HG02938 (cell line): ENCODE measurements at regions not wholly inside any gene's neighbourhood (a gene's known extent, or its start where the extent isn't known, plus 50 kb on each side); places are given as distances from the start of the nearest gene placed in this dataset.

Experiments
- ATAC-seq: cut with Tn5 transposase; IDR thresholded peaks from one replicate; pipeline ENCODE4 v1.9.1; 2021; ENCODE audit warnings: mild to moderate bottlenecking, moderate library complexity; ENCODE audit not compliant: unreplicated experiment

GRCh38 chr12:98126637-98127335 is 388.6 kb upstream of the TMPO start:
- no peak for ATAC-seq

GRCh38 chr12:98127336-98127679 is 388.1 kb upstream of the TMPO start:
- ATAC-seq = no peak

- no peak for ATAC-seq
These were observed 387.5 kb upstream of the TMPO start for GRCh38 chr12:98127854-98128253.

GRCh38 chr12:98136544-98136943 is 378.8 kb upstream of the TMPO start:
- ATAC-seq = no peak

GRCh38 chr12:98137278-98137677 is 378.1 kb upstream of the TMPO start:
- no peak for ATAC-seq

- ATAC-seq = no peak
These were observed 370.4 kb upstream of the TMPO start for GRCh38 chr12:98144953-98145352.

- ATAC-seq = no peak
These were observed 369.3 kb upstream of the TMPO start for GRCh38 chr12:98146043-98146442.

GRCh38 chr12:98146487-98146886 is 368.9 kb upstream of the TMPO start:
- no peak for ATAC-seq

GRCh38 chr12:98149270-98149669 is 366.1 kb upstream of the TMPO start:
- ATAC-seq = peak; percentile 74

GRCh38 chr12:98149691-98150210 is 365.6 kb upstream of the TMPO start:
- no peak for ATAC-seq

- ATAC-seq = no peak
These were observed 364.2 kb upstream of the TMPO start for GRCh38 chr12:98151105-98151590.

- no peak for ATAC-seq
These were observed 363.4 kb upstream of the TMPO start for GRCh38 chr12:98151984-98152383.

- no peak for ATAC-seq
These were observed 360.5 kb upstream of the TMPO start for GRCh38 chr12:98154850-98155249.

- no peak for ATAC-seq
These were observed 358.7 kb upstream of the TMPO start for GRCh38 chr12:98156697-98157096.

GRCh38 chr12:98162906-98163678 is 352.3 kb upstream of the TMPO start:
- no peak for ATAC-seq

- ATAC-seq = no peak
These were observed 343.1 kb upstream of the TMPO start for GRCh38 chr12:98172304-98172703.

- no peak for ATAC-seq
These were observed 342.6 kb upstream of the TMPO start for GRCh38 chr12:98172801-98173200.

- ATAC-seq = no peak
These were observed 341.5 kb upstream of the TMPO start for GRCh38 chr12:98173773-98174427.

- ATAC-seq = no peak
These were observed 341.0 kb upstream of the TMPO start for GRCh38 chr12:98174428-98174809.

GRCh38 chr12:98178126-98178525 is 337.3 kb upstream of the TMPO start:
- no peak for ATAC-seq

GRCh38 chr12:98179151-98179550 is 336.2 kb upstream of the TMPO start:
- no peak for ATAC-seq

- ATAC-seq = no peak
These were observed 334.8 kb upstream of the TMPO start for GRCh38 chr12:98180603-98181002.
